ENCODE measurements at regions not wholly inside any gene's neighbourhood (a gene's known extent, or its start where the extent isn't known, plus 50 kb on each side); places are given as distances from the start of the nearest gene placed in this dataset.

DNA sequence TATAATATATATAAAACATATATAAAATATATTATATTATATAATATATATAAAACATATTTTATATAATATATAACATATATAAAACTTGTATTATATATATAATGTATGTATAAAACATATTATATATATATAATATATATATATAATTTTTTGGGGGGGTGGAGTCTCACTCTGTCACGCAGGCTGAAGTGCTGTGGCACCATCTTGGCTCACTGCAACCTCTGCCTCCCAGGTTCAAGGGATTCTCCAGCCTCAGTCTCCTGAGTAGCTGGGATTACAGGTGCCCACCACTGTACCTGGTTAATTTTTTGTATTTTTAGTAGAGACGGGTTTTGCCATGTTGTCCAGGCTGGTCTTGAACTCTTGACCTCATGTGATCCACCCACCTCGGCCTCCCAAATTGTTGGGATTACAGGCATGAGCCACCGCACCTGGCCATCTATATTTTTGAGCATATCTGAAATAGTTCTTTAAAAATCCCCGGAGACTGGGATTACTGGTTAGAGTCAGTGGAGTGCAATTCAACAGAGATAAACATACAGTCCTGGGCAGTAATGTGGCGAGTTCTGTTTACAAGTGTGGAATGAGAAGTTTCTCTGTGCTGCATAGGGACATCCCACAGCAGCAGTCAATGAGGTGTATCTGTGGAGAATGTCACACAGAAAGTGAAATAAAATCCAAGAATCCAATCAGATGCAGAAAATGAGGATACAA is 208.4 kb downstream of the MYCN start:
- DNase-seq, result no peak

DNA sequence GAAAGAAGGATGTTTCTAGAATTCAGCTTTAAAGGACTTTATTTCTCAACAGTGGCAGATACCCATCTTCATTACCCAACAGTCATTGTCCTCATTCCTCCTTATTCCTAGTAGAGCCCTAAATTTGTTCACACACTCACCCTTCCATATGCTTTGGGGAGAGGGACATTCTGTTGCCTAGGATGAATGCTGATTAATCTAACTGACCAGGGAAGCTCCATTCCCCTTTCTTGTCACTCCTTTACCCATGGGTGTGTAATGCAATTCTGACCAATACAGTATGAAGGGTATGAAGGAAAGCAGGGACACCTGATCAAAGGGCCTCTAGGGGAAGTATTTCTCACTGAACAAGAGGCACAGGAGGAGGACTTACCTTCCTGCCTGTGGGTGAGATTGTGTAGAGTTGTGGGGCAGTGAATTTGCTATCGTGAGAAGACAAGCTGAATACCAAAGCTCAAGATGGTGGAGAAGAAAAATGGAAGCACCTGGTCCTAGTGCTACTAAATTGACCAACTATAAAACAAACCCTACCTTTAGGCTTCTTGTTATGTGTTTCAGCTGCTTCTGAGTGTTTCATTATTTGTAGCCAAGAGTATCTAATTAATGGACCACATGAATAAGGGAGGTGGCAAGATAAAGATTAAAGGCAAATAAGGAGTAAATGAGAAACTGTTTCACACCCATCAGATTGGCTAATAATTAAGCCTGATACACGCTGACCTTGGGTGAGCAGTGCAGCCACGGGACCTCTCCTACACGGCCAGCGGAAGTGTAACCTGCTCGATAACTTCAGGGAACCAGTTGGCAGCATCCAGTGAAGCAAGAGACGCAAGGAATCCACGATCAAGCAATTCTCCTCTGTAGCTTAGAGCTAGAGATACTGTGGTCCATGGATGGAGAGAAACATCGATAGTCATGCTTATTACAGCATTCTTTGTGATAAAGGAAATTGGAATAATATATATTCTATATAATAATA is 202.3 kb downstream of the MYCN start:
- no peak for DNase-seq

DNA sequence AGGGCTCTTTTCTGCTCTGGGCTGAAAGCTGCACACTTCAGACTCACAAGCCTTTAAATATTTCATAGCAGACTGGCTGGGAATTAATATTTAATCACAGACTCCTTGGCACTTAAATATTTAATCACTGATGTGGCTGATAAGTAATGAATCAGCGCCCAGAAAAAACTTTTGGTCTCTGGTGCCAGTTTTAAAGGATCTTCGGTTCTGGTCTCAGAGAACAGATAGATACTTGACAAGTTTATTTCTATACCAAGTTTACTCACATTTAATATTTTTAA is 201.2 kb downstream of the MYCN start:
- no peak for DNase-seq

DNA sequence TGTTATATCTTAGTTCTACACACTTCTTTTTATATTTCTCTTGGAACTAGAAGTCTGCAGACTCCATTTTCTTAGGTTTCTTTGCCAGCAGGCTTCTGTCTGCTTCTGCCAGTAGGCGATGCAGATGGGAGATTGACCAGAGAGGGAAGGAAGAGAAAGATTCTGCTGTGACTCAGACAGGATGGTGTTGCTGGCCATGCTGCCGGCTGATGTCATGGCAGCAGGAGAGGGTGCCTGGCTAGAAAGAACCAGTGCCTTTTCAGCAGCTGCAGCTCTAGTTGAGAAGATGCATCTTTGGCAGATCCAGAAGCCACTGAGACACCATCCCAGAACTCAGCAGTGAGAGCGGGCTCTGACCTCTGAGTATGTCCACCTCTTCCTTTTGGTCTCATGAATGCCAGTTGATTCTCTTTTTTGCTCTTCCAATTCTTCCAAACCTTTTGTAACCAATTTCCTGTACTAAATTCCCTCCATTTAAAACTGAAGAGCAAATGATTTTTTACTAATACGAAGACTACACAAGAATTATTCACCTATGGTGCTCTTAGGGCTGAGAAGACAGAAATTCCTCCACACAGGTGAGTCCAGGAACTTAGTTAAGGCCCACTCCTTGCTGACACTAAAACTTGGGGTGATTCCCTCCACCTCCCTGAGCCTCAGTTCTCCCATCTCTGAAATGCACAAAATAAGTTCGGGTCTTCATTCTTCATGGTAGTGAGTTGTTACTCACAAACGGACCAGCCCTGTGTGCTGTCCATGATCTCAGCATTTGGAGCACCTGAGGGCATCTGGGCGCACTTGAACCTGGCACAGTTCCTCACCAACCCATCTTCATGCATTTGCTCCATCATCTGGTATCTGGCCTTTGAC is 200.7 kb downstream of the MYCN start:
- DNase-seq, result no peak

DNA sequence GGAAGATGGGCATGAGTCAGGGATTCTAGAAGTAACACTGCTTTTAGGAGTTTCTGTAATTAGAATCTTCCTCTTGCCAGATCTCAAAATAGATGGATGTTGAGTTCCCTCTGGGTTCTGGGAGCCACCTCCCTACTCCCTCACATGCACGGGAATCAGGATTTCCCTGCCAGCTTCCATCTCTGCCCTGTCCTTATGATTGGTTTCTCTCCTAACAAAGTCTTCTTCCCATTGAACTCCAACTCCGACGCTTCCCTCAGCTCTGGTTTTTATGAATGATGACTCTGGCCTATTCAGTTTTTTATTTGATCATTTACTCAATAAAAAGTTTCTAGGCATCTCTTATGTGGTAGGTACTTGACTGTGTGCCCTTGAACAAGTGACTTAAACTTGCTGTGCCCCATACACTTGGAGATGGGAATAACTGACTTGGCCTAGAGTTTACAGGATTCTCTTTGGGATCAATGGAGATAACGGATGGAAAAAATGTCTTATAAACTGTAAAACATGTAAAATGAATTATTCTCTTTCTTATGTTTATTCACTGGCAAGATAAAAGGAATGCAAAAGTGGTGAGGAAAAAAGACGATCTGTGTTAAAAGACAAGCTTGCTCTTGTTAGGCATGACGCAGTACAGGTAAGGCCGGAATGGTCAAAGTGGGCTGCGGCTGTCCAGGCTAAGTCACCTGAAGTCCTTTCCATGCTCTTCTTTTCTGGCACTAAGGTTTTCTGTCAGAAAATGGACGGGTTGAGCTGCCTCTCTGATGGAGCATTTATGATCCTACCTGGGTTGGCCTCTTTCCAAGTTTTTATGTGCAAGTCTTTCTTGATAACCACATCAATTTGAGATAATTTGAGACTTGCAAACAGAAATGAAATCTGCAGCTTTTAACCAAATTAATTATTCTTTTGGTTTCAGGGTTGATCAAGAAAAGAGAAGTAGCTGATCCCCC is 199.6 kb downstream of the MYCN start:
- no peak for DNase-seq

DNA sequence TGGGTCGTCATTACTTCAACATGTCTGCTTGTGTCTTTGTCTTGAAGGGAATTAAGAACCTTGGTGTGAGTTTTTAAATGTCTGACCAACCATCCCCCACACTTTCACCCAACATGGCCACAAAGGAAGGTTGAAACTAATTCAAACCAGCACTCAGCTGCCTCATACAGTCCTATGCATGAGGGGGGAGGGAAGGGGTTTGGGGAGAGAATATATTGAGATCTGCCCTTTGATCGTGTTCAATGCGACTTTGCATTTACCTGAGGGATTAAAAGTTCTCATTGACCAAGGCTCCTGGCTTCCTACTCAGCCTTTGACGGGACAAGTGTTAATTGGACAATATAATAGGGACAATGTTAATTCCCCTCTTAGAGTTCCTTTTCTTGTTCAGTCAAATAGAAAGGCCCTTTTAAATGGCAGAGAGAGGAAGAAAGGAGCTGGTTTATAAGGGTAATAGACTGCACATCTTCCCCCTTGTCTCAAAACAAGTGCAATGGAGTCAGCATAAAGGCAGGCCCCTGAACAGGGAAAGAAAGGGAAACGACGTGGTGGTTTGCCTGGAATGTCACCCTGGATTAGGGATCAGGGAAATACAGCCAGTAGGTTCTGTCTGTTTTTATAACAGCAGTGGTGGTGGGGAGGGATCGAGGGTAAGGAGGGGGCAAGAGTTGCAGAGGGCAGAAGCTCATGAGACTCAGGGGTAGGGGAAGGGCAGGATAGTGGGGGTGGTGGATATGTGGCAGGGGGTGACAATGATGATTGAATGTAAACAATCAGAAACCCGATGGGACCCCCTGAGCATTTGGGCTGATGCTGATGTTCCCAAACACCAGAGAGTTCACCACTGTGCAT is 198.7 kb downstream of the MYCN start:
- DNase-seq, result no peak

DNA sequence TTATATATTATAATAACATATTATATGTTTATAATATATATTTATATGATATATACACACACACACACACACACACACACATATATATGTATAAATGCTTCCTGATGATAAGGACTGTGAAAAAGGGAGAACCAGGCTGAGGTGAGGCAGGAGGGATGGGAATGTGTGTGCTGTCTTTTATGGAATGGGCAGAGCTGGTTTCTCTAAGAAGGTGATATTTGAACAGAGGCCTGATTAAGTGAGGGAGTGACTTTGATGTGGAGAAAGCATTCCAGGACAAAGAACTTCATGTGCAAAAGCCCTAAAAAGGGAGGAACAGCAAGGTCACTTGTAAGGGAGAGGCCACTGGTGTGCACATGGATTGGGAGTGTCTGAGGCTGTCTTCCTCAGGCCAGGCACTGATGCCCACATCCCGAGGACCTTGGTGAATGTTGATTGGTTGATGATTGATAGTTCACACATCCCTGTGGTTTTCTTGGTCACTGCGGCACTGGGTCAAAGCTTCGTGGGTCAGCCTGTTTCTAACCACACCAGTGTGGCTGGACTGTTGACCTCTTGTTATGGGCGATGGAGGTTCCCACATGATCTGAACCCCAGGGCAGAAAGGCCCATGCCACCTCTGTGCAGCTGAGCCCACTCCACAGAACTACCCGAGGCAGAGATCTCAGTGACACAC is 196.9 kb downstream of the MYCN start:
- no peak for DNase-seq

DNA sequence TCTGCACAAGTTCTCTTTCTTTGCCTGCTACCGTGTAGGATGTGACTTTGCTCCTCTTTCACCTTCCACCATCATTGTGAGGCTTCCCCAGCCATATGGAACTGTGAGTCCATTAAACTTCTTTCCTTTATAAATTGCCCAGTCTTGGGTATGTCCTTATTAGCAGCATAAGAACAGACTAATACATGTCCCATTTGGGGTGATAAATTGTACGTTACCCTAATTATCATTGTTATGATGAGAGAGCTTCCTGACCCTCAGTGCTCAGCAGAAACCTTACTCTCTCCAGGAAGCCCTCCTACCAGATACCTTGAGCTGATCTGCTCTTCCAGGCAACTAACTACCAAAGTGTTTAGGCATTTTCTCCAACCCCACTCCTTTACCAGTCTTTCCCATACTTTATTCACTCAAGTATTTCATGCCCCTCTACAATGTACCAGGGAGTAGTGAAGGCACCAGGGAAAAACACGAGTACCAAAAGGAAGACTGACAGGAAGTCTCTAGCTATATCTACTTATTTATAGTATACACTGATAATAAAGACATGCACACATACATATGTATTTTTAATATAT is 196.2 kb downstream of the MYCN start:
- no peak for DNase-seq

DNA sequence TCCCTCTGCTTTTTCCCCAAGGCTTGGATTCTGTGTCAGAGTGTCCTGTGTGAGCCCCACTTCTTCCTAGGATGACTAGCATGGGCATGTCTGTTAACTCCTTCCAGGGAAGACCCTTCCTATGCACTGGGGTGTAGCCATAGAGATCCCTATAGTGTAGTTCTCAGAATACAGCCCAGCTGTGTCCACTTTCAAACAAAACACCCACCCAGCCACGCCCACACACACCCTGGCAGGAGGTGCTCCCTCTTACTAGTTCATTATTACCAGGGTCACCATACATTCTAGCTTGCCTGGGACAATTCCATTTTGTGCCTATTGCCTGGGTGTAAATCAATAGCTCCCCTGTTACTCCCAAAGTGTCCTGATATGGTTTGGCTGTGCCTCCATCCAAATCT is 195.6 kb downstream of the MYCN start:
- DNase-seq, result no peak

DNA sequence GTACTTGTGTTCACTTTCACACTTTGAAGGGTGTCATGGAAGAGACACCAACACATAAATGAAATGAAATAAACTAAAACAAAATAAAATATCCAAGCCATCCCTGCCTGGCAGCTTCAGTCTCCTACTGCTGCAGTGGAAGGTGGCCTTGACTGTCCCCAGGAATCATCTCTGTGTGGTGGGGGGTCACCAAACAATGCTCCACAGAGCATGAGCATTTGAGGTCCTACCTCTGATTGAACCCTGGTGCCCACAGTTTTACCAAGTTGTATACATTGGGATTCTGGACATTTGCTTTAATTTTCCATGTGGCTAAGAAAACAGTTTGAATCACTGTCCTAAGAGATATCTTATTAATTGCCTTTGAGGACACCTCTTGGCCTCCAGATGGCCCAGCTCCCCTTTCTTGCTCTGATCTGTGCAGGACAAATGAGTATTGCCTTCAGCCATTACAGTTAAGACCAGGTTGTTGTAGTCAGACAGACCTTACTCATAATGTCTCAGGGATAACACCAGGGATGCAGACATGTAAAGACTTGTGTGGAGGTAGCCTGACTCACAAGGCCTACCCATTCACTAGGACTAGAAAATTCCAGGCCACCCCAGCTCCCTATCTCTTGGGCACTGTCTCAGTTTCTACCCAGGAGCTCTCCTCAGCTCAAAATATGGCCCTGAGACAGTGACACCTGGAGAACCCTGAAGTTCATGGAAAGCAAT is 195.0 kb downstream of the MYCN start:
- DNase-seq, result no peak

DNA sequence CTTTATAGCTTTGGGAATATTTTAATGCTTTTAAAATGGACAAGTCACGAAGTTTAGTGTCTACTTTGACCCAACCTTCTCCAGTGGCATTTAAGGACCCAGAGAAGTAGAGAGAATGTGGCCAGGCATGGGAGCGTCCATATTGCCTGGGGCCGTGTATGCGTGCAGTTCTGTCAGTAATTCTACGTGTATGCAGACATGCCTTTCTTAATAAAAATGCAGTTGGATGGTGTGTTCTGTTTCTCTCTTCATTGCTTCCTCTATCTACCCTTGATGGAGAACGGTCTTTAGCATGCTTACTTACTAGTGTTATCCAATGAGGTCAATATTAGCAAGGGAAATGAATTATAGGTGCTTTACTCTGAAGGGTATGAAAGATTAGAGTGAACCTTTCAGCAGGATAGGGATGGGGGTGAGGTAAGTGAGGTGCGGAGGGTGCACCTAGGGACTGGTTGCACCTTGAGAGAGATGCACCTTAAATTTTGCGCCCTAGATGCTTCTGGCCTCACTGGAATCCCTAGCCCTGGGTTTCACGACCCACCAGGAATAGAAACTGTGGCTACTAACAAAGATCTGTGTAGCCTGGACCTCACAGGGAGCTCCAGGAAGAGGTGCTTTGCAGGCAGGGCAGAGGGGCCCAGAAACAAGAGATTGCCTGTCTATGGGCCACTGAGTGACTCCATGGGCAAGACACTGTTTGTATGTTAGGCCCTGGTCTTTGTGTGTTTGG is 194.3 kb downstream of the MYCN start:
- DNase-seq, result no peak

DNA sequence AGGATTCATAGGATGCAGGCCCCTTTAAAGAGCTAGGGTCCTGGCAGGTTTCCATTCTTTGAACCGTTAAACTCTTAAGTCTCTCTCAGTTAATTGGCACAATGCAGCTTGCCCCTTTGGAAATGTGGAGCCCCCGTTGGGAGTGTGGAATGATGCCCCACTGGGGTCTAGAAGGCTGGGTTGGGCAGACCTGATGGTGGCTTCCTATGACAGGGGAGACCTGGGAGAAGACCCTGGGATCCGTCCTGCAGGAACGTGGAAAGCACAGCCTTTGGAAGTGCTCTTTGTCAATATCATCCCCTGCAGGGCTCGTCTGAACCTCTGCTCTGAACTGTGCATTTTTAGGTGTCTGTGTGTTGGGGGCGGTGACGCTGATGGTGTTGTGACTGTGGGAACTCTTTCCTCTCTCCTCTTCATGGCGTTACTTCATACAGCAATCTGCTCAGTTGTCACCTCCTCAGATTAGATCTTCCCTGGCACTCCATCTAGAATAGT is 190.6 kb downstream of the MYCN start:
- no peak for DNase-seq

DNA sequence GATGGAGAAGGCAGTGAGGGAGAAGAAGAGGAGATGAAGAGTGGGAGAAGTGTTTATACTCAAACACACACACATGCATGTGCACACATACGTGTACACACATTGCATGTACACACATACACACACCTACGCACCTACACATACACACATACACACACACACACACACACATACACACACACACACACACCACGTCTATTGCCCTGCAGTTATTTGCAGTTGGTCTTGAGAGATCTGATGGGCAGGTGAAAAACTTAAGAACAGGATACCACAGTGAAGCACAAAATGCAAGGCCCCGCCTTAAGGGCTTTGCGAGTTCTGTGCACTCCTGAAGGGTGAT is 190.2 kb downstream of the MYCN start:
- no peak for DNase-seq

DNA sequence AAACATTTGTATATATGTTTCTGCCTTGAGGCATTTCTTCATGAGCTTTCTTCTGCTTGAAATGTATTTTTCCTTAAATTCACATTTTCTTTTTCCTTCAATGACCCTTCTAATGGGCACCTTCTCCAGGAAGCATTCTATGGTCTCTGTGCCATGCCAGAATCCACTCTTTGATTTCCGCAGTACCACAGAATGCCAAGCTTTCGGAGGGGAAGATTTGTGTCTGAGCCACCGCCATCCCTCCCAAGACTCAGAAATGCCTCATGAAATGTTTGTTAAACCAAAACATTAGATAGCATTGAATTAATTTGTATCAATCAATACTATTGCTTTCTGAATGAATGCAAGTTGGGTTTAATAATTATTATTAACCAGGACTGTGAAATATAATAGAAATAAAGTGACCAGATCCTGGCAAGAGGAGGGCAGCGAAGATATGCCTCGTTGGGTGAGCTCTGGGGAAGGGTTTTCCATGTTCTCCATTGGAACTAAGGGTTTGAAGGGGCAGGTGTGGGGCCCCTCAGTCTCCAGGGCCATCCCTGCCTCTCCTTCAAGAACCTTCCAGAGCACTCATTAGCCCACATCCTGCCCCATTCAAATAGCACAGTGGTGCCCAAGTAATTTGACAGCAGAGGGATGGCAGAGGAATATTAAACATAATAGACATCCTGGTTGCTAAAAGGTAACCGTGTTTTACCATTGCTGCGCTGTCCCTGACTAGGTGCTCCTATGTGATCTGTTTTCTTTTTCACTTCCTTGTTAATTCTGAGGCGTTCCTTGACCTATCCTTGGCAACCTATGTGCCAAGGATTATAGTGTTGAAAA is 189.6 kb downstream of the MYCN start:
- DNase-seq, result no peak

DNA sequence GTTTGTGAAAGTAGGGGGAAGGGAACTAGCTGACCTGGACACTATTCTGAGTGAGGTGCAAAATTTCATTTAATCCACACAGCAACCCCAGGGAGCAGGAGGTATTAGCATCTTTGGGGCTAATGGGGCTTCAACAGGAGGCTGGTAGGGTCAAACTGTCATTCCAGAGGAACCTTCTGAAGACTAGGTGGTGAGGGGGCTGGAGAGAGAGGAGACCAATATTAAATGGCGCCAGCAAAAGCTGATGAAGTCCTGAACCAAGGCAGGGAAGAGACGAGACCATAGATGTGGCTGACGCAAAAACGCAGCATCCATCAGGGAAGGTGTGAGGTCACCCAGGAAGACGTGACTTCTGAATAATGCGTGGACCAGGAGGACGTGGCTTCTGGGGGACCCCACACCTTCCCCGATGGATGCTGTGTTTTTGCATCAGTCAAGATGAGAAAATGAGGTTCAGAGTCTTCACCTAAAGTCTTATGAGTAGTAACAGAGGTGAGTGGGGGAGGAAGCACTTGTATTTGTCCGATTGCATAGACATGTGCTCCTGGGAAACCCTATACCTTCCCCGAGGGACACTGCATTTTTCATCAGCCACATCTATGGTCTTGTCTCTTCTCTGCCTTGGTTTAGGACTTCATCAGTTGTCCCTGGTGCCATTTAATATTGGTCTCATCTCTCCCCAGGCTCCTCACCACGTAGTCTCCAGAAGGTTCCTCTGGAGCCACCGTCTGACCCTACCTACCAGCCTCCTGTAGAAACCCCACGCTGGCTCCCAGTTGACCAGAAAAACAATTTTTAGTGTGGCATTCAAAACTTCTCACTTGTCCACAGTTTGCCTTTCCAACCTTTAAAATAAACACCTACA is 188.6 kb downstream of the MYCN start:
- no peak for DNase-seq

DNA sequence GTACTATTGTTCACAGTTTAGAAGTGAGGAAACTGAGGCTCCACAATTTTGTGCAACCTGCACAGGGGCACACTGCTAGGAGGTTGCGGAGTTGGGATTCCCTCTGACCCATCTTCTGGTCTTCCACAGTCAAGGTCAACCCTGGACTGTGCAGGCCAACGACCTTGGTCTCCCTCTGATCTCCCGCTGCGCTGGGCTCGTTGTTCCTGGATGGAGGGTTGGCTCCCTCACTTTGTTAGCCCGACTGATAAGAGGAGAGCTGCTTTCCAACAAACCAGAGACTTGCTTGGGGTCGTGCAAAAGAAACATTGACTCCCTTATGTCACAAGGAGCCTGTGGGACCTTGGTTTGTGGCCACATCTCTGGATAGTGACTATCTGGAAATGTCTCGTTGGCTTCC is 187.6 kb downstream of the MYCN start:
- no peak for DNase-seq

All from fibroblast of skin of back (primary cell).